SJSA1 (cell line): ENCODE measurements at regions not wholly inside any gene's neighbourhood (a gene's known extent, or its start where the extent isn't known, plus 50 kb on each side); places are given as distances from the start of the nearest gene placed in this dataset.
"Not testable (repeated sequence)": the region's sequence is repeated elsewhere in the genome, so short reads cannot be mapped to it uniquely, and the experiment has no call there.

Experiments
- DNase-seq, 2 experiments: peaks; one replicate each; pipeline ENCODE4 v3.0.0-alpha.2; 2015 to 2020; ENCODE audit warnings: low spot score in 2 of 2, low read depth in 1 of 2
- H3K27ac ChIP-seq: fragments of 250-450 bp; sonication (Bioruptor Pico); 2 replicates; pipeline ENCODE4 v1.5.1; 2020; ENCODE audit warnings: mild to moderate bottlenecking, moderate library complexity
- H3K27me3 ChIP-seq: fragments of 250-450 bp; sonication (Bioruptor Pico); replicated peaks from 2 replicates; pipeline ENCODE4 v1.5.1; 2020; ENCODE audit warnings: mild to moderate bottlenecking, moderate library complexity
- H3K36me3 ChIP-seq: fragments of 250-450 bp; sonication (Bioruptor Pico); 2 replicates; pipeline ENCODE4 v1.5.1; 2020; ENCODE audit warnings: mild to moderate bottlenecking
- H3K4me1 ChIP-seq: fragments of 250-450 bp; sonication (Bioruptor Pico); replicated peaks from 2 replicates; pipeline ENCODE4 v1.6.1; 2021; ENCODE audit warnings: mild to moderate bottlenecking
- H3K4me3 ChIP-seq: fragments of 250-450 bp; sonication (Bioruptor Pico); 2 replicates; pipeline ENCODE4 v1.5.1; 2020; ENCODE audit warnings: mild to moderate bottlenecking
- H3K9me3 ChIP-seq: fragments of 250-450 bp; sonication (Bioruptor Pico); replicated peaks from 2 replicates; pipeline ENCODE4 v1.5.1; 2020; ENCODE audit warnings: mild to moderate bottlenecking

GRCh38 chr1:221045842-221046831, 166.9 kb downstream of the HLX start:
- Histone ChIP-seq H3K9me3 (no peaks in the 10 kb centered on the region), H3K36me3 (no peaks in the 10 kb centered on the region), H3K4me3 (no peak overlapping the region), H3K4me1 (peaks cover 23% of the 10 kb centered on the region), H3K27ac (peak overlapping the region; percentile 69), H3K27me3 (no peaks in the 10 kb centered on the region)
- DNase-seq: peak in 1 of 2 experiments; percentile 74

GRCh38 chr1:221051391-221051790, 172.1 kb downstream of the HLX start:
- not testable (repeated sequence) for H3K4me3 ChIP-seq
- H3K4me1 ChIP-seq: peaks cover 14% of the 10 kb centered on the region

GRCh38 chr1:221053889-221054288, 174.6 kb downstream of the HLX start:
- no peaks in the 10 kb centered on the region for H3K9me3 ChIP-seq
- no peak overlapping the region for H3K4me3 ChIP-seq
- no peaks in the 10 kb centered on the region for H3K4me1 ChIP-seq
- H3K36me3 ChIP-seq: no peaks in the 10 kb centered on the region
- H3K27ac ChIP-seq: no peak overlapping the region
- no peaks in the 10 kb centered on the region for H3K27me3 ChIP-seq
- no peak for DNase-seq

More at GRCh38 chr1:221051391-221051790, 172.1 kb downstream of the HLX start:
- H3K27ac ChIP-seq, H3K36me3 ChIP-seq, H3K9me3 ChIP-seq, DNase-seq, H3K27me3 ChIP-seq: not testable (repeated sequence)

GRCh38 chr1:221059506-221059905, 180.3 kb downstream of the HLX start:
- no peak for DNase-seq
- Histone ChIP-seq H3K4me1 (no peaks in the 10 kb centered on the region), H3K36me3 (no peaks in the 10 kb centered on the region), H3K27ac (no peak overlapping the region), H3K9me3 (0 out of 2 replicates have a peak, but pooled peaks cover 2% of the 10 kb centered on the region), H3K27me3 (no peaks in the 10 kb centered on the region), H3K4me3 (no peak overlapping the region)

- Histone ChIP-seq H3K9me3 (0 out of 2 replicates have a peak, but pooled peaks cover 2% of the 10 kb centered on the region), H3K27me3 (no peaks in the 10 kb centered on the region), H3K27ac (no peak overlapping the region), H3K4me3 (no peak overlapping the region), H3K36me3 (no peaks in the 10 kb centered on the region), H3K4me1 (no peaks in the 10 kb centered on the region)
- no peak for DNase-seq
Measured at GRCh38 chr1:221063651-221064050, 184.4 kb downstream of the HLX start.

GRCh38 chr1:221066351-221067001, 187.2 kb downstream of the HLX start:
- Histone ChIP-seq H3K27ac (no peak overlapping the region), H3K36me3 (no peaks in the 10 kb centered on the region), H3K9me3 (0 out of 2 replicates have a peak, but pooled peaks cover 2% of the 10 kb centered on the region), H3K4me1 (no peaks in the 10 kb centered on the region), H3K4me3 (no peak overlapping the region), H3K27me3 (no peaks in the 10 kb centered on the region)
- DNase-seq: no peak

- Histone ChIP-seq H3K27ac (no peak overlapping the region), H3K9me3 (0 out of 2 replicates have a peak, but pooled peaks cover under 1% of the 10 kb centered on the region), H3K36me3 (no peaks in the 10 kb centered on the region), H3K27me3 (no peaks in the 10 kb centered on the region), H3K4me3 (no peak overlapping the region), H3K4me1 (no peaks in the 10 kb centered on the region)
- no peak for DNase-seq
Measured at GRCh38 chr1:221067721-221068120, 188.5 kb downstream of the HLX start.

GRCh38 chr1:221069178-221069903, 190.1 kb downstream of the HLX start:
- Histone ChIP-seq H3K4me3 (no peak overlapping the region), H3K27me3 (no peaks in the 10 kb centered on the region), H3K36me3 (no peaks in the 10 kb centered on the region), H3K4me1 (no peaks in the 10 kb centered on the region), H3K9me3 (no peaks in the 10 kb centered on the region), H3K27ac (no peak overlapping the region)
- no peak for DNase-seq

GRCh38 chr1:221069986-221070385, 190.7 kb downstream of the HLX start:
- Histone ChIP-seq H3K27ac (no peak overlapping the region), H3K27me3 (no peaks in the 10 kb centered on the region), H3K36me3 (no peaks in the 10 kb centered on the region), H3K4me3 (no peak overlapping the region), H3K4me1 (no peaks in the 10 kb centered on the region), H3K9me3 (no peaks in the 10 kb centered on the region)
- no peak for DNase-seq

- Histone ChIP-seq H3K27ac (no peak overlapping the region), H3K4me1 (no peaks in the 10 kb centered on the region), H3K9me3 (no peaks in the 10 kb centered on the region), H3K4me3 (no peak overlapping the region), H3K36me3 (no peaks in the 10 kb centered on the region), H3K27me3 (no peaks in the 10 kb centered on the region)
- DNase-seq: no peak
Measured at GRCh38 chr1:221071777-221072176, 192.5 kb downstream of the HLX start.

- DNase-seq: no peak
- Histone ChIP-seq H3K27ac (no peak overlapping the region), H3K4me3 (no peak overlapping the region), H3K9me3 (no peaks in the 10 kb centered on the region), H3K36me3 (no peaks in the 10 kb centered on the region), H3K27me3 (no peaks in the 10 kb centered on the region), H3K4me1 (no peaks in the 10 kb centered on the region)
Measured at GRCh38 chr1:221072214-221072613, 193.0 kb downstream of the HLX start.

- no peaks in the 10 kb centered on the region for H3K4me1 ChIP-seq
- DNase-seq: no peak
- no peaks in the 10 kb centered on the region for H3K9me3 ChIP-seq
- H3K27me3 ChIP-seq: no peaks in the 10 kb centered on the region
- H3K27ac ChIP-seq: no peak overlapping the region
- no peaks in the 10 kb centered on the region for H3K36me3 ChIP-seq
- no peak overlapping the region for H3K4me3 ChIP-seq
Measured at GRCh38 chr1:221074332-221074731, 195.1 kb downstream of the HLX start.

GRCh38 chr1:221075911-221076310, 196.7 kb downstream of the HLX start:
- Histone ChIP-seq H3K27ac (no peak overlapping the region), H3K4me3 (no peak overlapping the region), H3K36me3 (no peaks in the 10 kb centered on the region), H3K27me3 (no peaks in the 10 kb centered on the region), H3K9me3 (no peaks in the 10 kb centered on the region), H3K4me1 (no peaks in the 10 kb centered on the region)
- no peak for DNase-seq
